BE2C (cell line): ENCODE measurements at regions not wholly inside any gene's neighbourhood (a gene's known extent, or its start where the extent isn't known, plus 50 kb on each side); places are given as distances from the start of the nearest gene placed in this dataset.

Source experiments
- DNase-seq: peaks from one replicate; pipeline ENCODE4 v3.0.0-alpha.2; 2020
- H3K27me3 ChIP-seq: fragments of 250-450 bp; sonication (Bioruptor Pico); 2 replicates; pipeline ENCODE4 v1.5.1; 2020; ENCODE audit warnings: mild to moderate bottlenecking
- H3K36me3 ChIP-seq: fragments of 250-450 bp; sonication (Bioruptor Pico); 2 replicates; pipeline ENCODE4 v1.5.1; 2020; ENCODE audit warnings: mild to moderate bottlenecking
- H3K4me1 ChIP-seq: fragments of 250-450 bp; sonication (Bioruptor Pico); 2 replicates; pipeline ENCODE4 v1.5.1; 2020
- H3K4me3 ChIP-seq: 2 replicates; pipeline ENCODE4 v1.5.1; 2011; ENCODE audit warnings: low read depth, low read length
- H3K9me3 ChIP-seq: fragments of 250-450 bp; sonication (Bioruptor Pico); 2 replicates; pipeline ENCODE4 v1.5.1; 2020
- CTCF ChIP-seq: IDR thresholded peaks from 2 replicates; pipeline ENCODE4 v1.5.1; 2012; ENCODE audit warnings: mild to moderate bottlenecking, low read depth, low read length

DNA sequence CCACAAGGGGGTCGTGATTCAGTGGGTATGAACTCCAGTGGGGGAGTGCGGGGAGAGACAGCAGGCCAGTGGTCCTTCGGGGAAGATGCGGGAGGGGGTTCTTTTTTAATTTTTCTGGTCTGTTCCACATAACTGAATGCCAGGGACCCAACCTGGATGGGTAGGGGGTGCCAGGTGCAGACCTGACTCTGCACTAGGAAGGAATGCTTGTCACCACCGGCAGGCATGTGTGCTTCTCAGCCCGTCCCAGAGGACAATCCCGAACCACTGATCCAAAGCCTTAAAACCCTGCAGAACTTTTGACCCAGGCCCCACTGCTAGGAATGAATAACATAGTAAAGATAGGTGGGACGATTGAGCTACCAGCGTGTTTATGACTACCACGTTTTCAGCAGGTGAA is 72.0 kb downstream of the DIO3 start:
- no peaks in the 10 kb centered on the region for H3K27me3 ChIP-seq
- DNase-seq, result no peak
- H3K4me1 ChIP-seq, result no peaks in the 10 kb centered on the region; the same call in 1 of the 2 replicates

DNA sequence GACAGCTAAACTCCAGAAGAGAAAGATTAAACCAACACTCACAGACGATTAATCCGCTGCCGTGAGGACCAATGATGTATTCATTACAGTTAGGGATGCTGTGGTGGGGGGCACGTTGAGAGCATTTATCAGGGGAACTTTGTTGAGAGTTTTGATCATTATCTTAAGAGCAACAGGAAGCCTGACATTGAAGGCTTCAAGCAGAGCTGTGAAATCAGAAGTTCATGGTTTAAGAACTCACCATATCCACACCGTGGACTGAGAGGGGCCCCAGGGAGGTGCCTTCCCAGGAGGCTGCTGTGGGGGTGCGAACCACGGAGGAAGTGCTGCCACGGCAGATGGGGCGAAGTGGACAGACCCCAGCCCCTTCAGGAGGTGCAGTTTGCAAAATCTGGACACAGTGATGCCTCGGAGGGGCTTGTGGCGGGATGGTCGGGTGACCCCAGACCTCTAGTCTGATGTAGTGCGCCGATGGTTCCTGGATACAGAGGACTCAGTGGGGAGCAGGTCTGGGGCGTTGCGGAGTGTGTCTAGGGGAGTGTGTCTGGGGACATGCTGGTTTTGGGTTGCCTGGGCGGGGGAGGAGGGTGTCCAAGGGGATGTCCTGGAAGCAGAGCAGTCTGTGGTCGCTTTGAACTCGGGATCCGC is 73.0 kb downstream of the DIO3 start:
- Histone ChIP-seq H3K9me3 (no peaks in the 10 kb centered on the region), H3K4me1 (no peaks in the 10 kb centered on the region; the same call in 1 of the 2 replicates), H3K36me3 (no peaks in the 10 kb centered on the region), H3K4me3 (no peak overlapping the region), H3K27me3 (no peaks in the 10 kb centered on the region)
- TF ChIP-seq CTCF, result no peak
- no peak for DNase-seq

More for the DNA sequence above, 72.0 kb downstream of the DIO3 start:
- no peaks in the 10 kb centered on the region for H3K36me3 ChIP-seq
- no peaks in the 10 kb centered on the region for H3K9me3 ChIP-seq
- no peak overlapping the region for H3K4me3 ChIP-seq
- no peak for TF ChIP-seq CTCF

GRCh38 chr14:101634850-101635748 is 73.8 kb downstream of the DIO3 start:
- Histone ChIP-seq H3K9me3 (no peaks in the 10 kb centered on the region), H3K4me1 (no peaks in the 10 kb centered on the region; the same call in 1 of the 2 replicates), H3K27me3 (no peaks in the 10 kb centered on the region), H3K4me3 (no peak overlapping the region), H3K36me3 (no peaks in the 10 kb centered on the region)
- TF ChIP-seq CTCF, result no peak
- no peak for DNase-seq

DNA sequence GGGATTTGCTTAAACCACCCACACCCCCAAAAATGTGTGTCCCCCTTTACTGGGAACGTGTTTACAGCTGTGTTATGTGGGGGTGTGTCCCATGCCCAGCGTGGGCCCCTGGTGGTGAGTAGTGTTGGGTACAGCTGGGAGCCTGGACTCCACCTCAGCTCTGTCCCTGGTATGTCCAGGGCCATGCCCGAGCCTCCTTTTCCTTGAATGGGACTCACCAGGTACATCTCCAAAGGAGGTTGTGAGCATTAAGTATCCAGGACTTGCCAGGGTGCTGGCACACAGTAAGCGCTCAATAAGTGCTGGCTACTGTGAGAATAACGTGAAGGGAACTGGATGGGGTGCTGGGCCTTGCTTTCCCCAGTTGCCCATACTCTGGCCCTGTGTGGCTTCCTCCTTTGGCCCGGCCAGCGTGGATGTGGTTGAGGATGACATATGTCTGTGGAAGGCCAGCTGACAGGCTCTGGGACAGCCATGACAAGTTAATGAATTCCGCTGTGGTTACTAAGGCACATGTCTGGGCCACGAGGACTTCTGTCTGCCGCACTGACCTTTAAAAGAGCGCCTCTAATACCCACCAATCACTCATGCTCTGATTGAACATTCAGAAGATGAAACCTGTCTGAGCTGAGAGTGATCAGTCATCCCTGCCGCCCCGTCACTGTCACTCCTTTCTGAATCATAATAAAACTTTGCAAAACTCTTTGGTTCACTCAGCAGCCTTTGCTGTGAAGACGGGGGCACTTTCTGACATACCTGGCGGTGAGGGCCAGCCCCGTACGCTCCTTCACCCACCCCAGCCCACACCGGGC is 74.7 kb downstream of the DIO3 start:
- no peak overlapping the region for H3K4me3 ChIP-seq
- no peak for DNase-seq
- no peaks in the 10 kb centered on the region for H3K4me1 ChIP-seq
- H3K27me3 ChIP-seq, result no peaks in the 10 kb centered on the region
- no peak for TF ChIP-seq CTCF
- no peaks in the 10 kb centered on the region for H3K36me3 ChIP-seq
- no peaks in the 10 kb centered on the region for H3K9me3 ChIP-seq

DNA sequence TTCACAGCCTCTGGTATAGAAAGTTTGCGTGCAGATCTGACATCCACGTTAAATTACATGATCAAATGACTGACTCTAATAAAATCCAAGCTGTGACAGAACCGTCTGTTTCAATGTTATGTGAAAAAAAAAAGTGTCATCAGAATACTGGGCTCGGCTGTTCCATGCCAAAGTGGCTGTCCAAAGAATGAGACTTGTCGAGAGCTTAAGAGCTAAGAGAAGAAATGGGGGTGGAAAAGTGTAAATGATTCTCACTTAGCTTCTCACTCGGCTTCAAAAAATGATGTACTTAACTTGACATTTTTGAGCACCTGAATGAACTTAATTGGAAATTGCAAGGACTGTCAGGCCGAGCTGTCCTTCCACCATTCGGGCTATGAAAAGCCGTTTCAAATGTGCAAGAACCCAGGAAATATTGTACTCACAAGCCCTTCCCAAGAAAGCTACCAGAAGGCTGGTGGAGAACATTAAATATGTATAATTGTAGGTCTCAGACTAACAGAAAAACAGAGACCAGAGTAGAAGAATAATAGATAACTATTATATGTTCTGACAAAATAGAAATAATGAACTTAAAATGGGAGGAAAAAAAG is 78.0 kb downstream of the DIO3 start:
- Histone ChIP-seq H3K36me3 (no peaks in the 10 kb centered on the region), H3K27me3 (no peaks in the 10 kb centered on the region), H3K9me3 (no peaks in the 10 kb centered on the region), H3K4me1 (no peaks in the 10 kb centered on the region), H3K4me3 (no peak overlapping the region)
- no peak for DNase-seq
- TF ChIP-seq CTCF, result no peak
